G401 (cell line): ENCODE measurements at regions not wholly inside any gene's neighbourhood (a gene's known extent, or its start where the extent isn't known, plus 50 kb on each side); places are given as distances from the start of the nearest gene placed in this dataset.

Experiments used
- DNase-seq: peaks from one replicate; pipeline ENCODE4 v3.0.0-alpha.2; 2015; ENCODE audit warnings: low spot score
- in situ Hi-C: cut with HindIII; loops from 2 replicates; pipeline ENCODE4 v1.10.0; 2016; ENCODE audit warnings: low sequenced_read_pairs, mixed read lengths

- no peak for DNase-seq
- in situ Hi-C loops, result no loop called here
These were observed 90.3 kb downstream of the RMI2 start for GRCh38 chr16:11435576-11435975.

GRCh38 chr16:11437069-11437468 lies 91.8 kb downstream of the RMI2 start:
- DNase-seq, result no peak
- in situ Hi-C loops, result no loop called here

- in situ Hi-C loops, result no loop called here
- DNase-seq, result no peak
These were observed 94.8 kb downstream of the RMI2 start for GRCh38 chr16:11439790-11440656.

GRCh38 chr16:11440657-11441012 lies 95.4 kb downstream of the RMI2 start:
- DNase-seq, result no peak
- in situ Hi-C loops, result no loop called here

- in situ Hi-C loops, result no loop called here
- DNase-seq, result no peak
These were observed 100.2 kb downstream of the RMI2 start for GRCh38 chr16:11445486-11445885.

DNA sequence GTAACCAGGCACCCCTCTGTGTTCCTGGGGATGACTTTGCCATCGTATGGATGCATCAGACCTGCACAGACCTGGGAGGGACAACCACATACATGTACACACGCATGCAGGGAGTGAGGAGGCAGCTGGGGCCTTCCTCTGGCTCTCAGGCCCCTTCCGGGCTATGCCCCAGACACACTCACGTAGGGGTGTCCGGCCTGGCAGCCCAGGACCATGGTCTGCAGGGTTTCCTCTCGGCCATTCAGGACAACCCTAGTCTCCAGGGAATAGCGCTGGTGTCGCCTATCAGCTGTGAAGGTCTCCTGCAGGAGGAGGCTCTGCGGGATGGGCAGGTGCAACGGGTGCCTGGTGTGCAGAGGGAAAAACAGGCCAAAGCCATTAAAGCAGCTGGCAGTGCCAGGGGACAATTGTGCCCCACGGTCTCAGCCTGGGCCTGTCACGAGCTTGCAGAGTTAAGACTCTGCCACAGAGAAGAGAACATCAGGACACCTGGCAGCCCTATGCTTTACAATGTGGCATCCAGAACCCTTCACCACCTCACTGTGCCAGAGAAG lies 101.4 kb downstream of the RMI2 start:
- DNase-seq, result no peak
- in situ Hi-C loops, result no loop called here

DNA sequence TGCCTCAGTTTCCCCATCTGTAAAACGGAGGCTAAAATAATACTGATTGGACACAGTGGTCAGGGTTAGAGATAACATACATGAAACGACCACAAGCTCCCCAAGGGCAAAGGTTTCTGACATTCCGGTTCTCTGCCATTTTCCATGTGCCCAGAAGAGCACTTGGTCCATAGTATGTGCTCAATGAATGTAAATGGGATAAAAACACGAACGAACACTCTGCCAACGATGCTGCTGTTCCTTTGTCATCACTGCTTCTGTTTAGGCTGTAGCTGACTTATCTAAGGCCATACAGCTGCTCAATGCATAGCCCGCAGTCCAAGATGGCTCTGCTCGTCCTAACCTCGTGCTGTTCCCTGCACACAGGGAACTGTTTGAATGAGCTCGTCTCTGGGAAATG lies 102.0 kb downstream of the RMI2 start:
- in situ Hi-C loops, result no loop called here
- no peak for DNase-seq

DNA sequence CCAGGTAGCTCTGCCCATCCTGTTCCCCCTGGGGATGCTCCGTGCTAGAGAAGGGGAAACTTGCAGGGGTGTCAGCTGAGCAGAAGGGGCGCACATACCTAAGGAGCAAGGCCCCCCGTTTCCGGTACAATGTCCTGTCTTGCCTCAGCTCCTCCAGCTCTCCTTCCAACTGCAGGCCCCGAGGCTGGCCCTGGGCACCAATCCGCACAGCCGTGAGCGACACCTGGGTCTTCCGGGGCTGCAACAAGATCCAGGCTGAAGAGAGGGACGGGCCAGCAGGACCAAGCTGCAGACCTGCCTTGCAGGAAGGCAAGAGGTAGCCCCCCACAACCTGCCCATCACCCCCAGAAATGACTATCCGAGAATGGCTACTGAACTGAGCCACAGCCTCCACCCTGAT lies 102.6 kb downstream of the RMI2 start:
- no peak for DNase-seq
- in situ Hi-C loops, result no loop called here

DNA sequence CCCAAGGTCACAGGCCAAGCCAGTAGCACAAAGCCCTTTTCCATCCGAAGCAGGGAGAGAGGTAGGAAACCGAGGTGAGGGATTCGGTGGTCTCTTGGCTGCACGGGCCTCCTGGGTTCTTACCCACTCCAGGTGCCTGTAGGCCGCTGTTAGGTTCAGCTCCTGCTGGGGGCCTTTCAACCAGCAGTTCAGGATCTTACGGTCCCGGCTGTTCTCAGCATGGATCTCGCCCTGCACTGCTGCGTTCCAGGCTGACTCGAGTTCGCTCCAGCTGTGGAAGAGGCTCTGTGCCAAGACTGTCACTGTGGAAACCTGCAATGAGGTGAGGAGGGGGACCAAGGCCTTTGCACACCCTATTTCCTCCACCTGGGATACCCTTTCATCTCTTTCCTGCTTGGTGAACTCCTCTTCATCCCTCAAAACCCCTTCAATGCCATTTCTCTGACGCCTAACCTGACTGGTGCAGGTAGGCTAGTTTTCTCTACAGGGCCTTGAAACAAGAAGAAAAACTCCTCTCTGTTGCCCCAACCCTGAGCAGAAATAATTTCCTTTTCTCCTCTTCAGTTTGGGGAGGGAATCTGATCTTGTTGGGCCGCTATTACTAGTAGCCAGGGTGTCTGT lies 103.6 kb downstream of the RMI2 start:
- DNase-seq, result no peak
- in situ Hi-C loops, result no loop called here

- DNase-seq, result no peak
- in situ Hi-C loops, result no loop called here
These were observed 104.5 kb downstream of the RMI2 start for GRCh38 chr16:11449716-11450115.

DNA sequence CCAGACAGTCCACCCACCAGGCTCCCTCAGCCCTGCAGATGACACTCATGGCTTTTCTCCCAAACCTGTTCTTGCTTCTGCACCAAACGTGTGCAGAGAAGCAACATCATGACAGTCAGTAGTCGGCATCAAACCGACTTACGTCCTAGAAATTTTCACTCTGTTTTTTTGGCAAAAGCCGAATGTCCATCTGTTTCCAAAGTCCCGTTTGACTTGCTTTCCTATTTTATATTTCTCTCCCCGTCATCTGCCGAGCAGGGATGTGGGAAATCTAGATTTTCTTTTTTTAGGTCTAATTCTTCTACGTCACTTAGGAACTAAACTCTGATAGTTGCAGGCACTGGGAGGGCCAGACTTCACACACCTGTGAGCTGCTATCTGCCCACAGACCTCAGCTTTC lies 104.9 kb downstream of the RMI2 start:
- DNase-seq, result peak; percentile 47
- in situ Hi-C loops, result no loop called here

GRCh38 chr16:11452298-11452697 lies 107.0 kb downstream of the RMI2 start:
- in situ Hi-C loops, result no loop called here
- DNase-seq, result no peak

- in situ Hi-C loops, result no loop called here
- no peak for DNase-seq
These were observed 107.6 kb downstream of the RMI2 start for GRCh38 chr16:11452746-11453389.

- DNase-seq, result no peak
- in situ Hi-C loops, result no loop called here
These were observed 111.5 kb downstream of the RMI2 start for GRCh38 chr16:11456741-11457140.

- peak; percentile 34 for DNase-seq
- in situ Hi-C loops, result no loop called here
These were observed 114.5 kb downstream of the RMI2 start for GRCh38 chr16:11459722-11460121.

DNA sequence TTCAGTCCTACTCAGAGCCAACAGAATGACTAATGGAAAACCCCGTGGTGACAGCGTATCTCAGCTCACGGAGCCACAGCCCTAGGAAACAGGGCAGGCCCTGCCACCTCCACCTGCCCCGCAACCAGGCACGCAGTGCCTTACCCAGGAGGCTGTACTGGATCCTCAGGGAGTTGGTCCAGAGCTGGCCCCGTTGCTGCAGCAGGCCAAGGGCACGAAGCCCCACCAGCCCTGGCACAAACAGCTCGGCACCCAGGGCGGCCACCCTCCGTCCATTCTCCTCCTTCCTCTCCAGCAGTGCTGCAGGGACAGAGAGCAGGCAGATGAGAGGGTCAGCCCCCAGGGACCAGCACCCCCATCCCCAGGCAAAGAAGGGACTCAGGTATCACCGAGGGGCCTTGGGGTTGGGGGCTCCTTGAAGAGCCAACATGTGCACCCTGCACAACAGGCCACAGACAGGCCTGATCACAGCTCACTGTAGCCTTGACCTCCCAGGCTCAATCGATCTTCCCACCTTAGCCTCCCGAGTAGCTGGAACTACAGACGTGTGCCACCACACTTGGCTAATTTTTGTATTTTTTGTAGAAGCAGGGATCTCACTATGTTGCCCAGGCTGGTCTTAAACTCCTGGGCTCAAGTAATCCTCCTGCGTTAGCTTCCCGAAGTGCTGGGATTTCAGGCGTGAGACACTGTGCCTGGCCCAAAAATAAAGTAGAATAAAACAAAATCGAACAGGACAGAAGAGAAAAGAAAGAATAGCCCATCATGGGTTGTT lies 115.7 kb downstream of the RMI2 start:
- DNase-seq, result no peak
- in situ Hi-C loops, result no loop called here

DNA sequence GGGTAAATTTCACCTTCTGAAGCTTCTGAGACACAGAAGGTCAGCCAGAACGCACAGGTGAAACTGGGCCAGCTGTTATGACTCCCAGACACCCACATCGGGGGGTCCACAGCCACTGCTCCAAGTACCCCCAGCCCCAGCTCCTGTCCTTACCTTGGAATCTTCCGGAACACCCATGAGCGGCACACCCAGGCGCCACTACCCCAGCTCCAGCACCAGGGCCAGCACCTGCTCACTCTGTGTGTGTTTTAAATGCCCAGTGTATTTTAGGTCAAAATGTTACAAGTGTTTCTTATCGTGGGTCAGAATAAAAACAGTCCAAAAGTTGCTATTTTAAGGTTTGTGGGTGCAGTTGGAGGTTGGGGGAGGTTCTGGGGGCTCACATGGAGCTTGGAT lies 116.3 kb downstream of the RMI2 start:
- in situ Hi-C loops, result no loop called here
- DNase-seq, result no peak

DNA sequence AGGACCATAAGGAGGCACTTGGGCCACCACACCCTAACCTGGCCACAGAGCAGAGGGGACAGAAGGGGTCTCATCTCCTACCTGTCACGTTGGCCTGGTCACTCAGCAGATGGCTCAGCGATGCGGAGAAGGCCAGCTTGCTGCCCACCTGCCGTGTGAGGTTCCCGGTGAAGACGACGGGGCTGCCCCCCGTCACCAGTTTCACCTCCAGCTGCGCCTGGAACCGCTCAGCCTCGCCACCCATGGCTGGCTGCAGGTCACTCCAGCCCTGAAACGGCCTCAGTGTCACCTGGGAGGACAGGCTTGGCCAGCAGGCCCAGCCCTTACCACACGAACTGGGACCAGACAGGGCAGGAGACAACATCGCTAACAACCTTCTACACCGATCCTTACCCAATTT lies 116.8 kb downstream of the RMI2 start:
- in situ Hi-C loops, result no loop called here
- DNase-seq, result no peak

GRCh38 chr16:11462861-11463260 lies 117.6 kb downstream of the RMI2 start:
- DNase-seq, result no peak
- in situ Hi-C loops, result no loop called here

DNA sequence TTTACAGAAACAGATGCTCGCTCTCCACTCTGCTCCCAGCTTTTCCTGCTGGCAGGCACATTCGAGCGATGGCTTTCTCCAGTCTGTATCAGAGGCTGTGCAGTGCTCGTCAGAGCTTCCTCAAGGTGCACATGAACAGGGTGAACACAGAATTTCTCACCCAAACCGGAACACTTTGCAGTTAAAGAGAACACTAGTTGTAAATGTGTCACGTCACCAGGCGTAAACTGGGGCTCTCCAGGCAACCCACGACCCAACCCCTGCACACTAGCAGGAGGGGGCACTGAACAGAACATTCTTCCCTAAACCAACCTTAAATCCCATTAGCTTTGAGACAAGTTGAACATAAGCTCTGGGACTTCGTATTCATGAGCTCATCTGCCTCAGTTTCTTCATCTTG lies 119.0 kb downstream of the RMI2 start:
- in situ Hi-C loops, result no loop called here
- no peak for DNase-seq
